Cortex of kidney (tissue), 1 donor: ENCODE measurements at regions not wholly inside any gene's neighbourhood (a gene's known extent, or its start where the extent isn't known, plus 50 kb on each side); places are given as distances from the start of the nearest gene placed in this dataset.

Experiments
- DNase-seq: peaks from one replicate; lab custom pipeline; 2025; lab: John Stamatoyannopoulos, UW

DNA sequence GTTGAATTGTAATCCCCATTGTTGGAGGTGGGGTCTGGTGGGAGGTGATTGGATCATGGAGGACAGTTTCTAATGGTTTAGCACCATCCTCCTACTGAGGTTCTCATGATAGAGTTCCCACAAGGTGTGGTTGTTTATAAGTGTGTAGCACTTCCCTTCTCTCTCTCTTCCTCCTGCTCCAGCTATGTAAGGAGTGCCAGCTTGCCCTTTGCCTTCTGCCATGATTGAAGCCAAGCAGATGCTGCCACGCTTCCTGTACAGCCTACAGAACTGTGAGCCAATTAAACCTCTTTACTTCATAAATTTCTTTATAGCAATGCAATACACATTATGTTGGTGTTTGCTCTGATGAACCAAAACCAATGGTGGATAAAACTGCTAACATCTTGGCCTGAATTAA is 238.2 kb downstream of the EFNB2 start:
- DNase-seq: no peak

DNA sequence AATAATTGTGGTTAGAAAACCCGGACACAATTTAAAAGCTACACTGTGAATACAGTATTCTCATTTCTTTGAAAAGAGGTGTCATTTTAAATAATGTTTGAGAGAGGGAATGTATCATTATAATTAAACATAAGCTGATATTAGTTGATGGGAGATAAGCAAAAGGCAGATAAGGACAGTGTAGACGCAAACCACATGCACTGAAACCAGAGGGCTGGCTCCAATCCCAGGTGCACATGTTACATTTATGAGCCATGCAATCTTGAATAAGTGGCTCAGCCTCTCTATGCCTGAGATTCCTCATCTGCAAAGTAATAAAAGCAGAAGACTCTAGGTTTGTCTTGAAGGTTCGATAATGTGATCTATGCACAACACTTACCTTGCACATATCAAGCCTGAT is 238.7 kb downstream of the EFNB2 start:
- no peak for DNase-seq

DNA sequence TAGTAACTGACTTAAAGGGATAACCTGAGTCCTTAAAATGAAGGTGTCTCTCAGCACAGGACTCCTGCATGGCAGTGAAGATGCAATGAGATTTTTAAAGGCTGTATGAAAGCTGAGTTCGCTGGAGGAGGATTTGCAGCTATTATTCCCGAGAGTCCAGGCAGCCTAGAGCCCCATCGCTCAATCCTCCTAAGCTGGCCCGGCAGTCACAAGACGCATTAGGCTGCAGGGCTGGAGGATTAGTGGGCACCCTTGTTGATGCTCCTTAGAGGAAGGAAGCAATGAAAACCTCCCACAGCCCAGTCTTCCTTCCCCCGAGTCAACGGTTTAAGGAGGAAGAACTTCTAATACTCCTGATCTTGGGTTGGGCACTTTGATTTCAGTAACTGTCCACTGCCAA is 239.5 kb downstream of the EFNB2 start:
- DNase-seq: no peak

DNA sequence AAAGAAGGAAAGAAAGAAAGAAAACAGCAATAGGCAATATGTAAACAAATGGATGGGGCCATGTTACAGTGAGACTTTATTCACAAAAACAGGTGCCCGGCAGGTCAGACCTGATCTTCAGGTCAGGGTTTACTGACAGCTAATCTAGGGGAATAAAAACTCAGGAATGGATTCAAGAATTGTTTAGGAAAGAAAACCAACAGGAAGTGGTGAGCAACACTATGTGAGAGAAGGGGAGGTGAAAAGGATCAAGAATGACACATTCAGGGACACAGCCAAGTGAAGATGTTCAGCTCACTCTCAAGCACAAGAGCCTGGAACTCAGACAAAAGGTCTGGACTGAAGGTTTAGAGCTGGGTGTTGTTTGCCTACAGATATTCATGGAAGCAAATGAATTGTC is 244.5 kb downstream of the EFNB2 start:
- no peak for DNase-seq

DNA sequence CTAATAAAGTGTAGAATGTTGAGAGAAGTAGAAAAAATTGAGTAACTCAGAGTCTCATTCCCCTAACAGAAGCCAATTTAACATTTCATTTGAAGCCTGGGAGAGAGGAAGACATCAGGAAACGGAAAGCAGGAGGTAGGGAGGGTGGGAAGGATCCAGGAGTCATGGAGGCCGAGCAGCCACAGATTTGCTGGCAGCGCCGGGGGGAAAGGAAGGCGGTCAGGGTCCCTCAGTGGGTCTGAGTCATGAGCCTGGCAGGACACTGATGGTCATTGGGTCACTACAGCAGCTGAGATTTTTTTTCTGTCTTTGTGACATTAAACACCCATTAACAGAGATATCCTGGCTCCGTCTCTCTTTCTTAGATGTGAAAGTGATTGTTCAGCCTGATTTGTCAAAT is 248.1 kb downstream of the EFNB2 start:
- DNase-seq: no peak

DNA sequence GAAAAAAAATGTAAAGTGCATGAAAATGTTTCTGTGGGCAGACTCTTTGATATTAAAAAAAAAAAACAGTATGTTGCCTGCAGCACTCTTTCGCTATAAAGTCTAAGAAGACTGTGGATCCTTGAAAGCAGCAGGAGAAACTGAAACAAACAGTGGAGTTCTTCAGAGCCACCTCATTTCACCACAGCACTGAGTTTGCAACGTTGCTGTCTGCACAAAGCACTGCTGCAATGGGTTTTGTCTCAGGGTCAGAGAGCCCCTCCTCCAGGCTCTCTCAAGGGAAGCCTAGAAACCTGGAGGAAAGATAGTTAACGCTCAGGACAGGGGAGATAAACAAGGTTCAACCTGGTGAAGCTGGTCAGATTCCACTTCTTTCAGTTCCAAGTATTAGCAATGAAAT is 248.7 kb downstream of the EFNB2 start:
- no peak for DNase-seq

DNA sequence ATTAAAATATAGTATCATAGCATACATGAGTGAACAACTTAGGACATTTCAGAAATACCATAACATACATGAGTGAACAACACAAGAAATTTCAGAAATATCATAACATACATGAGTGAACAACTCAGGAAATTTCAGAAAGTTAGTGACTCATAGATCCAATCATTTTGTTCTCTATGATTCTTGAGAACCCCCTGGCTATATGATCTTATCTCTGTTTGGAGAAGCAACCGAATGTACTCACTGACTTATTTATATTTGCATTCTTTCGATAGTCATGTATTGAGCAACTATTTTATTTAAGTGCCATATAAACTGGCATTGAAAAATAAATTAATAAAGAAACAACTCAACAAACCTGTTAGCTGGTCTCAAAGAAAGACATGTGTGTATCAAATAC is 251.1 kb downstream of the EFNB2 start:
- DNase-seq: no peak

DNA sequence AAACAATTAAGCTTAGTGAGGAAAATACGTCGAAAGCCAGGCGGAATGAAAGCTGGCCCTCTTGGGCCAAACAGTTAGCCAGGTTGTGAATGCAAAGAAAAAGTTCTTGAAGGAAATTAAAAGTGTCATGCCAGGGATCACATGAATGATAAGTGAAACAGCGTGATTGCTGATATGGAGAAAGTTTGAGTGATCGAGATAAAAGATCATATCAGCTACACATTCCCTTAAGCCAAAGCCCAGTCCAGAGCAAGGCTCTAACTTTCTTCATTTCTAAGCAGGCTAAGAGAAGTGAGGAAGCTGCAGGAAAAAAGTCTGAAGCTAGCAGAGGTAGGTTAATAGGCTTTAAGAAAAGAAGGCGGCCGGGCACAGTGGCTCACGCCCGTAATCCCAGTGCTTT is 254.0 kb downstream of the EFNB2 start:
- no peak for DNase-seq

DNA sequence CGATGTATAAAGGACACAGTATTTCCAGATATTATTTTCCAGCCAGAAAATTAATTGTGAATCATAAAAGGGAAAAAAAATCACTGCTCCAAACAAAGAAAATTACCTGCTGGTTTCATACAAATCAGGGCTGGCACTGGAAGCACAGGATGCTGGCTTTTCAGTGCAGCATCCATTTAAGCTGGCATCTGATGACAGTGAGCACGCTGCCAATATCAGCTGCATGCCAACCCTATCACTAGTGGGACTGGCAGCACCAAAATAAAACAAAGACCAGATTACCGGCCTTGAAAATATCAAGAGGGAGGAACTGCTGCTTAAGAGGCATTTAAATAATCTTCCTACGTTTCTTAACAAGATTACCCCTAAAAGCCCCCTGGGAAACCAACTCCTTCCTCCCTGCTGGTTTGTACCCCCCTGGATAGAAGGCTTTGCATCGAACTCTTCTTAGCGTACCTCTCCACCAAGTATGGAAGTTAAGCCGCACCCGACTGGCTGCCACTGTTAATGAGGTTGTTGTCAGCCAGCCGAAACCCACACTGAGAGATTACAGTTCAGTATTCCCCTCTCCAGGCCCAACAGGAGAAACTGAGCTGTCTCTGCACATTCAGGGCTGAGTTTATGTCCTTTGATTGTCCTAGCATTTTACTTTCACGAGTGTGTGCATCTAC is 257.8 kb downstream of the EFNB2 start:
- DNase-seq: no peak

DNA sequence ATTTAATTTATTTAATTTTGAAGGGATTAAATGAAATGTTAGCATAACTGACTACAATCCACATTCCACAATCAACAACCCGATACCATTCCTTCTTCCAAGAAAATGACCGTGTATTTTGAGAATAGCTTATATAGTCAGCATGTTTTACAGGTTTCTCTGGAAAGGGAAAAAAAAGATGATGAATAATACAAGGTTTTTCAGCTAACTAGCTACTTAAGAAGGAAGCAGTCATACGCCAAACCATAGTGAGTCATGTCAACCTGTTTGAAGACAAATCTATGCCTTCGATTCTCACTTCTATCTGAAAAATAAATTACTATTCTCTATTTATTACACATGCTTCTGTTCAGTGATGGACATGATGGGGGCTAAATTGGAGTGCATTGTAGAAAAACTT is 258.6 kb downstream of the EFNB2 start:
- DNase-seq: no peak

DNA sequence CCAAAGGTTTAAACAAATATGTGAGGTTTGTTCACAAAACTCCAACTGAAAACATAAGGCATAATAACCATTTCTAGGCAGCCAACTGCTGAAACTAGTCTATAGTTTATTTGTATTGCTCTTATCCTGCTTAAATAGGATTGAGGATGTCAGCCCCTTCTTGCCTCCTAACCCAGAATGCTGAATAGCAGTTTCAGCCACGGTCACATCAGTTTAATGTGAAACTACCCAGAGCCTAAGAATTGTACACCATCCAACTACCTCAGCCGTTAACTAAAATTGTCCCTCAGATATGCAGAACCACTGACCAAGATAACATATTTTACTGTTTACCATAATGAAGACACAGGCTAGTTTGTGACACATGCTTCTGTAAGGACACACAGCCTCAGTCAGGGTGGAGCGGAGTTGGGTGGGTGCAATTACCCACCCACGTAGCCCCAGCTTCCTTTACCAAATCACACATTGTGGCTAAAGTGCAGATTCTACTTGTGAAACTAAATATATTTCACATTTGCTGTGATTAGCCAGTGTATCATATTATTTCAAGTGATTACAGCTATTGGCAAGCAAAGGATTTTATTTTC is 259.9 kb downstream of the EFNB2 start:
- no peak for DNase-seq

DNA sequence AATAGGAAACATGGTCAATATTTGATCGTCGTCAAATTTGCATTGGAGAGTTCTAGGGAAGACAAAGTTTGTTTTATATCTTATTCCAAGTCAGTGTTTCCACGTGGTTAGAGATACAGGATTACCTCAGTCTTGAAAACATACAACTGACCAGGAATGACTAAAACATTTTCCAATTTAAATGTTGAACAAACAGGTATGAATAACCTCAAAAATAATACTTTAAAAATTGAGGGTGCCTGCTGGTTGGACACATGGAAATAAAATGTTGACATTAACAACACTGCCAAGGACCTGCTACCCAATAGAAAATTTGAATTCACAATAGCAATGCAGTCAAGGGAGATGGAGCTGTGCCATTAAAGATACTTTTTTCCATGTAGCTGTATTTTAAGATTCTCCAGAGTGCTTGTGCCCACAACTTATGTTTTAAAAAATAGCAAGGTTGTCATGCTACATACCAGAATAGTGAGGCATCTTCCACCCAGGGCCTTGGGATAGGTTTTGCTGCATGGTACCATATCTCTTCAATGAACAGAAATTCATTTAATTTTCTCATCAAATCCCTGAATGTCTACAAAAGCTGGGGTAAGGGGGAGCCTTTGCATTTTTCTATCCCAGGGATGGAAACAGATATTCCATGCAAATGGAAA is 260.8 kb downstream of the EFNB2 start:
- DNase-seq: no peak

DNA sequence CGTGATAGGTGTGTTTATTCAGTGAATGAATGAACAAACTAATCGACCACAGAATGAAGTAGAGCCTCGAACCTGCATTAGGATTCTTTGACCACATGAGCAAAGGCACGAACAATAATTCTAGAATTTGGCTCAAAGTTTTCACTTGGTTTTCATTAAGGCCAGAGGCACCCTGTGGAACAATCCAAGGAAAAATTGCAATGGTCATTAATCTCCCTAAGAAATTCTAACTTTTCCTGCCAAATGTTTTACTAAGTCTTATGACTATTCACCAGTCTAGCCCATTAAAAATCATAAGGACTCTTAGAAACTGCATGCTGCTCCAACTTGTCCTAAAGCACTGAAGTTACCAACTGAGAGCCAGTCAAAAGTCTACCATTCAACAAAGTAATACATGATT is 271.7 kb downstream of the EFNB2 start:
- DNase-seq: no peak

DNA sequence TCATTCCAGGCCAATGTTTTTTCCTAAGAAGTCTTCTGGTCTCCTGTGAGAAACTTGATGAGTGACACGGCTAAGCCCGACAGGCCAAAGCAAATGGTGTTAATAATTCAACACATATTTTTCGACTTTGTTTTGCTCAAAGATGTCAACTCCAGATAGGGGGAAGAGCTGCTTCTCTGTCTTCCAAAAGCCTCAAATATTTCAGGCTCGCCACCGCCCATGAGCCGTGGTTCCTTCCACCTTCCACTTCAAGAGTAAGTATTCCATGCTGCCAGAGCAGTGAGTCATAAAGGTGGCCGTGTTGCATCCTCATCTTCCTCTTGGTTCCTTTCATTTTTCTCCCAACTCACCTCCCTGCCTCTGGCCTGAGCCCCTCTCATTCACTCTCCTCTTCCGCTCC is 272.6 kb downstream of the EFNB2 start:
- no peak for DNase-seq

DNA sequence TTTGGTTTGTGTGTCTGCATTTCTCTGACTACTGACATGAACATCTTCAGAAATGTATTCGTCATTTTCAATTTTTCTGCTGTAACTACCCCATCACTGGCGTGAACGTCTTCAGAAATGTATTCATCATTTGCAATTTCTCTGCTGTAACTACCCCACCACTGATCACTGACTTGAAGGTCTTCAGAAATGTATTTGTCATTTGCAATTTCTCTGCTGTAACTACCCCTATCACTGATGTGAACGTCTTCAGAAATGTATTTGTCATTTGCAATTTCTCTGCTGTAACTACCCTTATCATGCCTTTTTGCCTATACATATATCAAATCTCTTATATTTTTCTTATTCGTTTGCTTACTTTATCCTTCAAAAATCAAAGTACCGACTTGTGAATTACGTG is 274.0 kb downstream of the EFNB2 start:
- no peak for DNase-seq

DNA sequence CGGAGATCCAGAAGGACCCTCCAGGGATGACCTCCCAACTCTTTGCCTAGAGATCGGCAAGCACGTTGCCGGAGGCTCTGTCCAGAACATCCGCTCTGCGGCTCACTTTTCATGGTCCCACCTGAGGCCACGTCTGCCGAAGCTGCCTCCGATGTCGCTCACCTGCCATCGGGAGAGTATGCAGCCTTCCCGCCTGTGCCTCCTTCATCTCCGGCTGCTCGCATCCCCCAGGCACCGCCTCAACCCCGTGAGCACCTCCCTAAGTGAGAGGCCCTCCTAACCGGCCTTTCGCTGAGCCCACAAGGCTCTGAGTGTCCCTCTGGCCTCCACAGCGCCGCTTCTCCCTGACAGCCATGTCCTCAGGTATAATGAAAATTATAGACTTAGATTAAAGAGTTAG is 275.1 kb downstream of the EFNB2 start:
- no peak for DNase-seq

DNA sequence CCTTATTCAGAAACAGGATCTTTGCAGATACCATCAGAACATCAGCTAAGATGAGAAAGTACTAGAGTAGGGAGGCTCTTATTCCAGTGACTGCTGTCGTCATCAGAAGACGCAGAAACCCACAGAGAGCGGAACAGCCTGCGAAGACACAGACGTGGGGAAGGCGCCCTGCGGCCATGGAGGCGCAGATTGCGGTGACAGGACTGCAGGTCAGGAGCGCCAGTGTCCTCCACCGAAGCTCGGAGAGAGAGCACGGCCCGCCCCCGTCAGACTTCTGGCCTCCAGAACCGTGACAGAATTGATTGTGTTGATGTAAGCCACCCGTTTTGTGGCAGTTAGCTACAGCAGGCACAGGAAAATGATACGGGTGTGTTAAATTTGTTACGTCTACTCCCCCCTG is 275.5 kb downstream of the EFNB2 start:
- no peak for DNase-seq

DNA sequence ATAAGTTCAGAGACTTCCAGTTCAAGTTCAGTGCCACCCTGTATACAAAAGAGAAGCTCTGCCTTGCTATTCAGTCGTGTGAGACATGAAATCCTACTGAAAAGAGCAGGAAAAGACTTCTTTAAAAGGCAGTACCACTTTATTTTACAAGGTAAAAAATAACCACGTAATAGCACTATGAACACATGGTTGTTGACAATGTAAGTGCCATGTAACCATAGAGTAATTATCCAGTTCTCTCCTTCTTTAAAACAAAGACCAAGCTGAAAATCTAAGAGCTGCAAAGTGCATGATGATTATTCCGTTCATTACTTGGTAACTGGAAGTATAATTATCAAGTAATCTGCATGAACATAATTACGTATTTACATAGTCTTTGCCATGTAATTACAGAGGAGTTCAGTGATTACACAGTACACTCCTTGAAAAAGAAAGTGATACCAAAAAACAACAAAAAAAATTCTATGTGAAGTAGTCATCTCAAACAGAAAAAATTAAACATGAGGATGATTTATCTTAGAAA is 288.7 kb downstream of the EFNB2 start:
- DNase-seq: no peak

DNA sequence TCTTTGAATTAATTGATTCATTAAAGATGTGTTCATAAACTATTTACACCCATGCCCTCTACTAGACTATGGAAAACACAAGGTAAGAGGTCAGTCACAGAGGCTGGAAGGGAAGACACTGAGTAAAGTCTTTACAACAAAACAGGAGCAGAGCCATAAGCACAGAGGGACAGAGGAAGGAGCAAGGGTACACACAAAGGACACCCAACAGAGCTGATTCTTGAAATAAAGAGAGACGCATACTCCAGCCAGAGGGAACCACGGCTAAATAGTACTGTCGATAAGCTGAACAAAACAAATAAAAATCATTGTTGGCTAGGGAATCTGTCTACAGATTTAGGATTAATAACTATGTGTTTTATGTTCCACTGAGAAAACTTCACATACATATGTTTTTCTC is 289.2 kb downstream of the EFNB2 start:
- DNase-seq: no peak

DNA sequence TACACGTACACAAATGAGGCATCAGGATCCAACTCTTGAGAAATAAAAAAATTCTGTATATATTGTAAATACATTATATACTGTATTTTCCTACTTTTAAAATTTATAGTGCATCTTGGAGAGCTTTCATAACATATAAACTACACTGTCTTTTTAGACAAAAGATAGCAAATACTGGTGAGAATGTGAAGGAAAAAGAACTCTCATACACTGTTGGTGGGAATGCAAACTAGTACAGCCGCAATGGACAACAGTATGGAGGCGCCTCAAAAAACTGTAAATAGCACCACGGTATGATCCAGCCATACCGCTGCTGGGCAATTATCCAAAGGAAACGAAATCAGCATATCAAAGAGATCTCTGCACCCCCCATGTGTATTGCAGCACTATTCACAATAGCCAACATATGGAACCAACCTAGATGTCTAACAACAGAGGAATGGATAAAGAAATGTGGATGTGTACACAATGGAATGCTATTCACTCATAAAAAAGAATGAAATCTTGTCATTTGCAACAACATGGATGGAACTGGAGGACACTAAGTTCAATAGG is 292.4 kb downstream of the EFNB2 start:
- DNase-seq: no peak

DNA sequence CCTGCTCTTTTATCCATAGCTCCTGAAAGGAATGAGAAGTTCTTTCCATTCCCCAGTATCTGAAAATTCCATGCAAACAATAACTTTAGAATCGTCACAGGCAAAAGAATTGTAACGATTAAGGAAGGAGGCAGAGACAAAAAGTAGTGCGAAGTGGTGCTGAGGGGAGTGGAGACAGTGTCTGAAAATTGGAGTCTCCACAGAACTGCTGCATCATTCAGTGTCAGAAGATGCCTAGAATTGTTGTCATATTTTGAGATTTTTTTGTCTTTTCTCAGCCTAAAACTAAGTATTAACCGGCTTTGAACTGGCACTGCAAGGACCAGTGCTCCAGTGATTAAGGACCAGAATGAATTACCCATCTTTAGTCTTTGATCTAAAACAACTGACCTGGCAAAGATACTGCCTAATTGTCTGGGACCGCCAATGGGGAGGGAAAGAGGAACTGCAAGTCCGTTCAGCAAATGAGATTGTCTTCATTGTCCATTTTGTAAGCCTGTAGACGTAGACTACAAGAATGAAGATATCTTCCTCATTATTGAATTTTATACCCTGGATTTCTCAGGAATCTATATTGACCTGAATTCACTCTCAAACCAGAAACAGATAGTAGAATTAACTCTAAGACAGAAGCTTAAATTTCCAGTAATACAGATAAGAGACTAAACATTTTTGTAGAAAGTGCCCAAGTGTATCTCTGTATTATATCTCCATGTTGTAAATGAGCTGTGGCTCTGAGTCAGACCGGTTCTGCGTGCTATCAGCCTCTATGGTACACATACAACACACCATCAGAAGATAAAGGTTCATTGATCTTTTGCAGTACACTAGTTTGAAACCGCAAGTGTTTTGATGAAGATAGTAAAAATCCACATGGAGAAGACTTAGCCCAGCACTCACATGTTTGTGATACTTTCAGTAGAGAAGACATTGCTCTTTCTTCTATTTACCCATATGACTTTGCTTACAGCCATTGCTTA is 293.2 kb downstream of the EFNB2 start:
- no peak for DNase-seq

DNA sequence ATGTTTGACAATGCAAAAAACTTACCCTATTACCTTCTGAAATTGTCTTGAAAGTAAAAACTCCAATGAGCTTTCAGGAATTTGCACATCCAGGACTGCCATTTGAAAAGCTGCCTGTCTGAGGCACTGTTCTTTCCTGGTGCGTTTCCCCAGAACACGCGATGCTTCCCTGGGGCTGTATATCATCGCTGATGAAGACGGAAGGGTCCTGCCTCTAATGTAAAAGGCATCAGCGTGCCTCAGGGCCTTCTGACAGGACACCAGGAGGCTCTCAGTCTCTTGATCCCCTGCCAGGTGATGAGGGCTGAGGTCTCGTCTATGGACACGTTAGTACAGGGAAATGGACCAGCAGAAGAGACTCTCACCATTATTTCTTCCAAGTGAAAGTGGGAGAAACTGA is 296.8 kb downstream of the EFNB2 start:
- no peak for DNase-seq
